NCI-H748 treated with DMSO at 0.1 percent for 48 hours (cell line): ENCODE measurements at regions not wholly inside any gene's neighbourhood (a gene's known extent, or its start where the extent isn't known, plus 50 kb on each side); places are given as distances from the start of the nearest gene placed in this dataset.
"Not testable (repeated sequence)": the region's sequence is repeated elsewhere in the genome, so short reads cannot be mapped to it uniquely, and the experiment has no call there.

Experiments
- DNase-seq: peaks from one replicate; lab custom pipeline; 2025; lab: John Stamatoyannopoulos, UW

DNA sequence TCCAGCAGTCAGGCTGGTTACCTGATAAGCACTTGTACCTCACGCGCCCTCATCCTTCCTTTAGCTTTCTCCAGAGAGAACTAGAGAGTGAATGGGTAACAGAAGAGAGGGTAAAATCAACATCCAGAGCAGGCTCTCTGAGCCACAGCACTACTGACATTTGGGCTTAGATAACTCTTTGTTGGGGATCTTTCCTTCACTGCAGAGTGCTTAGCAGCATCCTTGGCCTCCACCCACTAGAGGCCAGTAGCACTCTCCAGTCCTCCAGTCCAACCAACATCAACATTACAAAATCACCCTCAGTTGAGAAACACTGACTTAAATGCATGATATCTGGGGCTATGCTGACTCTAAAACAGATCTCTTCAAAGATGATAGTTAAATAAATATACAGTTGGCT lies 220.7 kb downstream of the TACR3 start:
- DNase-seq: no peak

GRCh38 chr4:103498161-103499070 lies 221.4 kb downstream of the TACR3 start:
- no peak for DNase-seq

GRCh38 chr4:103497692-103498091 lies 222.1 kb downstream of the TACR3 start:
- no peak for DNase-seq

- DNase-seq: no peak
Observed at GRCh38 chr4:103496800-103497199, 223.0 kb downstream of the TACR3 start.

- no peak for DNase-seq
Observed at GRCh38 chr4:103493450-103494159, 226.2 kb downstream of the TACR3 start.

GRCh38 chr4:103485296-103485695 lies 234.5 kb downstream of the TACR3 start:
- DNase-seq: not testable (repeated sequence)

GRCh38 chr4:103484521-103484920 lies 235.3 kb downstream of the TACR3 start:
- DNase-seq: no peak

- no peak for DNase-seq
Observed at GRCh38 chr4:103482893-103483292, 236.9 kb downstream of the TACR3 start.

GRCh38 chr4:103482471-103482870 lies 237.3 kb downstream of the TACR3 start:
- DNase-seq: no peak

DNA sequence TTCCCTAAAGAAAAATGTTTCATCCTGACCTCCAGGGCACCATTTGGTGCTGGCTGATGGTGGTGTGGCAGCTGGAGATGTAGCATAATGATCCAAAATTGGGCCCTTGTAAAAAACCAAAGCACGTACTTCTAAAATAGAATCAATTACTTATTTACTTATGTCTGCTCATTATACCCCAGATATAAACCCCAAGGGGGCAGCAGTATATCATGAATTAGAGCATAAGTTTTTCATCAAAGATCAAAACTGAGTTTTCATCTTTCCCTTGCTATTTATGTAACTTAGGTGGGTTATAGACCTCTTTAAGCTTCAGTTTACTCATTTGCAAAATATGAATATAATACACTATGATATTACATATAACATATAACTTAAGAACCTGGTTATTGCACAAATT lies 241.1 kb downstream of the TACR3 start:
- no peak for DNase-seq

GRCh38 chr4:103478210-103478609 lies 241.6 kb downstream of the TACR3 start:
- no peak for DNase-seq

DNA sequence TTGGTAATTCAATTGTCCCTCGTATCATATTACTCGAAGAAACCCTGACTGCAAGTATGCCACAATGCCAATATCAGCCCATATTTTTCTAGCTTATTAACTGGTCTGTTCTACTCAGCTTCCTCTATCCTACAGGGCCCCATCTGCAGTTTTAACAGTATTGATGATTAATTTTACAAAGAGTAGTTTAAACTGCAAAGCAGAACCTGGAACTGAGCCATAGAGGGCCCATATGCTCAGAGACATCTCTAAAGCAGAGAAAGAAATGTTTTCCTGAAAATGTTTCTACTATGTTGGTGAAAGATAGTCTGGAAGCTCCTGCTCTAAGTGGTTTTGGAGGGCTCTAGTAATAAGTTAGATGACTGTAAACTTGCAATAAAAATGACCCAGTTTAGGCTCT lies 259.4 kb upstream of the CENPE start:
- no peak for DNase-seq

DNA sequence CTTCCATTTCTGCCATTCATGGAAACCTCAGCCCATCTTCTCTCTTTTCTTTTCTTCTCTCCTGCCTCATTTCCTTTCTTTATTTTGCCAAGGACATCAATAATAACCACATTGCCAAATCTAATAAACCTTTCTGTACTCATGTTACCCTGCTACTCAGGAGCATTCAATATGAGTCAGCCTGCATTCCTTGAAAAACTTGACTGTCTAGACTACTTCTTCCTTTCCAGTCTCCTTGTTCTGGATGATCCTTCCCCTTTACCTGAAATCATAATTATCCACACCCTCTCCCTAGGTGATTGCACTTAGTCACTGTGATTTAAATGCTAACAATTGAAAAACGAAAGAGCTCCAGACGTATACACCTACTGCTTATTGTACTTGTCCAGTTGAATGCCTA lies 253.2 kb upstream of the CENPE start:
- DNase-seq: no peak

DNA sequence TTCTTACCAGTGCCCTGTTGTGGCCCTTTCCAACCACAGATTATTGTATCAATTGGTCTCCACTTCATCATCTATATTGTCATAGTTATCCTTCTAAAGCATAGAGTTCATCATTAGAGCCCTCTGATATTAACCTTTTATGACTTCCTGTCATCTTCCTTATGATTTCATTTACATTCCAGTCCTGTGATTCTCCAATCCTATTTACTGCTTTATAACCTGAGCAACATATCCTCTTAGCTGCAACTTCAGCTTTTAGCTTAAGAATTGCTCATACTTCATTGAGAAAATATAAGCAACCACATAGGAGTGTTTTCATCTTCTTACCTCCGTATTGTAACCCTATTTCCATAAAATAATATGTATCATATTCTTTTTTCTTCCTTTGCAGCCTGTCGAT lies 252.6 kb upstream of the CENPE start:
- DNase-seq: no peak

DNA sequence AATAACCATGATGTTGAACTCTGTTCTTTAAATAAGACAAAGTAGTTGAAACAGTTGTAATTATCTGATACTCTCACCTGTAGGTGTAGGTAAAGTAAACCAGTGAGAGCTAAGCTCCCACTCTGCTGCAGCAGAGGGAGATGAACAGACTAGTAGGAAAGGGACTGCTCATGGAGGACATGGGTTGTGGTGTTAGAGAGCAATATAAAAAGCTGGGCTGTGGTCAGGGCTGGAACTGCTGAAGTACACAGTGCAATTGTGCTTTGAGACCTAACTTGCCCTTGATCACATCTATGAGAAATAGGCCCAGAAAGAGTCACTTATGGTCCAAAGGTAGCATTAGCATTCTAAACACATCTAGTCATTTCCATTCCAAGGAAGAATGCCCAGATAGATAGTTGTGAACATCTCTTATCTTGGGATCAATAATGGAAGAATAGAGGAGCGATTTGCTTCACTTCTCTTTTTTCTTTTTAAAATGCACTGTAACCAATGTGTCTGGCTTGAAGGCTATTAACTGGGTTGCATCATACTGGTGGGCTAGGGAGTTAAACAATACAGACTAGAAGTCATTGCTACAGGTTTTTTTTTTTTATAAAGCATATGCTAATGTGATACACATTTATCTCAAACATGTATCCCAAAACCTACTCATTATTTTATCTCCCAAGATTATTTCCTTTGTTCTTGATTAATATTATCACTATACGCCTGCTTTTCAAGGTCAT lies 251.3 kb upstream of the CENPE start:
- no peak for DNase-seq

- DNase-seq: no peak
Observed at GRCh38 chr4:103445377-103445776, 247.2 kb upstream of the CENPE start.

- DNase-seq: peak; percentile 8
Observed at GRCh38 chr4:103443324-103443723, 245.2 kb upstream of the CENPE start.

DNA sequence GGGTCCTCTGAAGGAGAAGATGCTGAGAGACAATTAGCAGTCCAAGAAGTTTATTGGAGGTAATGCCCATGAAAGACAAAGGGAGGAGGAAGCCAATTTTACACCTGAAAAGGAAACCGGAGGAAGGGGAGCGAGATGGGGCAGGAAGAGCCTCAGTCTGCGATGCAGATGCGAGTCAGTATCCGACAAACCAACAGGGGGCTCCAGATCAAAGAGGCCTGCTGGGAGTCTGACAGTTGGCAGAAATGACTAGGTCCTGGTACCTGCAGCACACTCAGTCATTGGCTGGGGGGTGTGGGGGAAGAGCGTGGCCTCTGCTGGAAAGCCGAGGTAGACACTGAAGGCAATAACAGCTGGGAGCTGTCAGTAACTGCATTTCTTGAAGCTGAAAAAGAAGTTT lies 231.1 kb upstream of the CENPE start:
- DNase-seq: no peak

GRCh38 chr4:103425406-103425805 lies 227.3 kb upstream of the CENPE start:
- DNase-seq: no peak

DNA sequence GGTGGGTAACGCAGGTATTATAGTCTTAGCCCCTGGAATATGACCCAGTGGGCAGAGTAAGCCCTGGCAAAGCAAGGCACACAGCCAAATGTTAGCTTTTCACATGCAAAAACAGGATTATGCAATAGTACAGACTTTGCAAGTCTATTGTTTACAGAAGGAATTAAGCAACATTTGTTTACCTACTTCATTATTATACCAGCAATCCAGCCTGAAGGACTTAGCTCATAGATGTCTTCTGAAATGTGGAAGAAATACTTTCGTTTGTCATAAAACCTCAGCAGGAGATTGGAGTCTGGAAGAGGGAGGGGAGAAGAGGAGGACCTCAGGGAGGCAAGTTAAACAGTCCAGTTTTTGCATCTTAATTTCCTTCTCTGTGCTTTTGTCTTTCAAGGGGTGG lies 226.7 kb upstream of the CENPE start:
- peak; percentile 1 for DNase-seq

DNA sequence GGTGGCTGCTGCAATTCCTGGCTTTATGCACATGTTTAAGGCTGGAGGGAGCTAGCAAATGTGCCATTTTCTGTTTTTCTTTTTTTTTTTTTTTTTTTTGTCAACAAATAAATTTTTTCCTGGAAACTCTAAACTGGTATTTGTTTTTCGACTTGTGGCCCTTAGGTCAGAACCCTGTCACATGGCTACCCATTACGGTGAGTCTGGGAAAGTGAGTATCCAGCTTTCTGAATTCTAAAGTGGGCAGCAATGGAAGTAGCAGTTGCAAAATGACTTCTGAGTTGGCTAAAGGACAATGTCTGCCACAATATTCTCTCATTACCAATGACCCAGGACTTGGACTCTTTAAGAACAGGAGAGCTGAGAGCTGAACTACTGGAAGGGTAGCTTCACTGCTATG lies 225.1 kb upstream of the CENPE start:
- DNase-seq: no peak

- DNase-seq: no peak
Observed at GRCh38 chr4:103422467-103423219, 224.5 kb upstream of the CENPE start.
